ENCODE measurements at regions not wholly inside any gene's neighbourhood (a gene's known extent, or its start where the extent isn't known, plus 50 kb on each side); places are given as distances from the start of the nearest gene placed in this dataset.

- DNase-seq (ENCODE audit: low read depth) = no peak
- no peak for TF ChIP-seq CTCF (IDR thresholded peaks at IDR 0.05; ENCODE audit: insufficient read depth, low read length, poor library complexity, severe bottlenecking)
These were observed 72.3 kb downstream of the RTP5 start for GRCh38 chr2:241941691-241942301.

GRCh38 chr2:241942416-241943208 is 73.1 kb downstream of the RTP5 start:
- no peak overlapping the region for H3K4me3 ChIP-seq (ENCODE audit: low read depth, low read length)
- no peaks in the 10 kb centered on the region for H3K36me3 ChIP-seq (ENCODE audit: control insufficient read depth, insufficient read depth, low read length)
- no peak for TF ChIP-seq CTCF (IDR thresholded peaks at IDR 0.05; ENCODE audit: insufficient read depth, low read length, poor library complexity, severe bottlenecking)
- H3K27me3 ChIP-seq (ENCODE audit: control insufficient read depth, insufficient read depth, low read length) = peaks cover under 1% of the 10 kb centered on the region
- DNase-seq (ENCODE audit: low read depth) = no peak

More at GRCh38 chr2:241941691-241942301, 72.3 kb downstream of the RTP5 start:
- Histone ChIP-seq H3K4me3 (ENCODE audit: low read depth, low read length) (no peak overlapping the region), H3K27me3 (ENCODE audit: control insufficient read depth, insufficient read depth, low read length) (no peaks in the 10 kb centered on the region), H3K36me3 (ENCODE audit: control insufficient read depth, insufficient read depth, low read length) (no peaks in the 10 kb centered on the region)

- Histone ChIP-seq H3K27me3 (ENCODE audit: control insufficient read depth, insufficient read depth, low read length) (peaks cover 5% of the 10 kb centered on the region), H3K4me3 (ENCODE audit: low read depth, low read length) (no peak overlapping the region), H3K36me3 (ENCODE audit: control insufficient read depth, insufficient read depth, low read length) (no peaks in the 10 kb centered on the region)
- DNase-seq (ENCODE audit: low read depth) = no peak
- no peak for TF ChIP-seq CTCF (IDR thresholded peaks at IDR 0.05; ENCODE audit: insufficient read depth, low read length, poor library complexity, severe bottlenecking)
These were observed 73.8 kb downstream of the RTP5 start for GRCh38 chr2:241943209-241943850.

- no peak for DNase-seq (ENCODE audit: low read depth)
- no peaks in the 10 kb centered on the region for H3K36me3 ChIP-seq (ENCODE audit: control insufficient read depth, insufficient read depth, low read length)
- TF ChIP-seq CTCF (IDR thresholded peaks at IDR 0.05; ENCODE audit: insufficient read depth, low read length, poor library complexity, severe bottlenecking) = no peak
- H3K4me3 ChIP-seq (ENCODE audit: low read depth, low read length) = no peak overlapping the region
- H3K27me3 ChIP-seq (ENCODE audit: control insufficient read depth, insufficient read depth, low read length) = peaks cover 7% of the 10 kb centered on the region
These were observed 74.5 kb downstream of the RTP5 start for GRCh38 chr2:241943961-241944575.

GRCh38 chr2:241944821-241945220 is 75.3 kb downstream of the RTP5 start:
- Histone ChIP-seq H3K36me3 (ENCODE audit: control insufficient read depth, insufficient read depth, low read length) (no peaks in the 10 kb centered on the region), H3K4me3 (ENCODE audit: low read depth, low read length) (no peak overlapping the region), H3K27me3 (ENCODE audit: control insufficient read depth, insufficient read depth, low read length) (peaks cover 9% of the 10 kb centered on the region)
- TF ChIP-seq CTCF (IDR thresholded peaks at IDR 0.05; ENCODE audit: insufficient read depth, low read length, poor library complexity, severe bottlenecking) = no peak
- DNase-seq (ENCODE audit: low read depth) = no peak
